ENCODE measurements at regions not wholly inside any gene's neighbourhood (a gene's known extent, or its start where the extent isn't known, plus 50 kb on each side); places are given as distances from the start of the nearest gene placed in this dataset.

- no peak for TF ChIP-seq POLR2A (IDR thresholded peaks at IDR 0.05; ENCODE audit: low read length)
- no peak for TF ChIP-seq GATA1 (IDR thresholded peaks at IDR 0.05; ENCODE audit: low read depth, low read length)
Observed at GRCh38 chr1:4509206-4509605, 145.2 kb upstream of the AJAP1 start.

All from erythroblast (primary cell).